ENCODE measurements at regions not wholly inside any gene's neighbourhood (a gene's known extent, or its start where the extent isn't known, plus 50 kb on each side); places are given as distances from the start of the nearest gene placed in this dataset.

DNA sequence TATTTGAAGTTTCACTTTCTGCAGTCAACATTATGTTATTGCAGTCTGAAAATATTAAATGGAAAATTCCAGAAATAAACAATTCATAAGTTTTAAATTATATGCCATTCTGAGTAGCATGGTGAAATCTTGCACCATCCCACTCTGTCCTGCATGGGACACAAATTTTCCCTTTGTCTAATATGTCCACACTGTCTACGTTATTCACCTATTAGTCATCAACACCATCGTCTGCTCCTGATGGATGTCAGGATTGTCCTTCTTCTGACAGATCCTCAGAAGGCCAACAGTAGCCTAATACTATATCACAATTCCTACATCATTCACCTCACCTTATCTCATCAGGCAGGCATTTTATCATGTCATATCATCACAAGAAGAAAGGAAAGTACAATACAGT lies 163.1 kb downstream of the TXNL1 start:
- H3K4me3 Mint-ChIP-seq, result no peak overlapping the region
- DNase-seq, result no peak
- H3K9me3 Mint-ChIP-seq, result no peaks in the 10 kb centered on the region
- H3K4me1 Mint-ChIP-seq, result no peaks in the 10 kb centered on the region
- no peak overlapping the region for H3K27ac Mint-ChIP-seq
- ChIA-PET POLR2A (no interaction called here), CTCF (no interaction called here)
- H3K36me3 Mint-ChIP-seq (ENCODE audit: low read depth), result no peaks in the 10 kb centered on the region
- H3K27me3 Mint-ChIP-seq, result no peaks in the 10 kb centered on the region

DNA sequence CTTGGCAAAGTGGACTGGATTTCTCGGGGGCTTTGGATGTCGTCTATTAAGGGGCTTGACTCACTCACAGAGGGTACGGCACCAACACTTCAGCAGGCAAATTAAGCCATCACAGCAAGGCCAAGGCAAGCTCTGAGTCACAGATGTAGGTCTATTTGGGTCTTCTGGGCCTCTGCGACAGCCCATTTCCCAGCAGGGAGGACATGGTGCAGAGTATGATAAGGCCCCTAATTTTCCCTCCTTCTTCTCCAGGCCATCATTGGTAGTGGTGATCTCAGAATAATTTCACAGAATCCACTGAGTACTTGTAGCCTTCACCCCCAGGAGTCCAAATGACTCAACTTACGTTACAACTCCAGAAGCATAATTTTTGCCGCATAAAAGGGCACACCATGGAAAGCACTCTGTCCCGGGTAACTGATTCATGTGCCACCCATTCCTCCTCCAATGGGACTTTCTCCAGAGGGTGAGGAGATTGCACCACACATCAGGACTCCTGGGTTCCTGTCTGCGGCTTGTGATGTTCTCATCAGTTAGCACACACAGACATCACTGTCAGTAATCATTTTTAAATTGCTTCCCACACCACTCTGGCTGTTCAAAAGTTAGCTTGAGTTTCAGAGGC lies 164.9 kb downstream of the TXNL1 start:
- DNase-seq, result no peak
- ChIA-PET POLR2A (no interaction called here), CTCF (no interaction called here)
- Mint-ChIP-seq H3K36me3 (ENCODE audit: low read depth) (no peaks in the 10 kb centered on the region), H3K4me3 (no peak overlapping the region), H3K27ac (no peak overlapping the region), H3K9me3 (peaks cover 2% of the 10 kb centered on the region), H3K27me3 (no peaks in the 10 kb centered on the region), H3K4me1 (no peaks in the 10 kb centered on the region)

DNA sequence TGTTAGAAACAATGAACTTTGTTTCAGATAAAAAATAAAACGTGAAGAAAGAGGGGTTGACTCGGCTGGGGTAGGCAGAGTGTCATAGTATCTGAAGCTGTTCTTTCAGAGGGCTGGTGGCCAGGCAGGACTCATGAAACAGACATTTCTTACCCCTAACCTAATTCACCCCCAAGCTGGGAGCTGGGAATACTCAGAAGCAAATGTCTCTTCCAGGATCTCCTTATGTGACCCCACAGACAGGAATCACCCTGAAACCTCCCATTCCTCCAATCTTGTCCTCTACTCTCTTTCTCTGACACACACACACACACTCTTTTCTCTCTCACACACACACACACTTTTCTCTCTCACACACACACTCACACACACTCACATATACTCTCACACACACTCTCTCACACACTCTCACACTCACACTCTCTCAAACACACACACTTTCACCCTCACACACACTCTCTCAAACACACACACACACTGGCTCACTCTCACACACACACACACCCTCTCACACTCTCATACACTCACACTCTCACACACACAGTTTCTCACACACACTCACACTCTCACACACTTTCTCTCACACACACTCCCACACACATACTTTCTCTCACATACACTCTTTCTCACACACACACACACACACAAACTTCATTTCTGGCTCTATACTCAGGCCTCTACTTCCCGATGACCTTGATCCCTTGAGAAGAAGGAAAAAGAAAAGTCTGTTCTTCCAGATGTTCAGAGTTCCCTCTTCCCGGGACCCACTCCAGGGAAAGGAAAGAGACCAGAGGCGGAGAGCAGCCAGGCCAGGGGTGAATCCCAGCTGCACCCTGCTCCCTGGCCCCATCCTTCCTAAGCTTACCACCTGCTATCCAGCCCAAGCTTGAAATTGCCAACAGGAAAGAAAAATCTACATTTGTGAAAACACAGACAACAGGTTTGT lies 167.7 kb downstream of the TXNL1 start:
- no peak overlapping the region for H3K4me3 Mint-ChIP-seq
- no peaks in the 10 kb centered on the region for H3K27me3 Mint-ChIP-seq
- H3K4me1 Mint-ChIP-seq, result no peaks in the 10 kb centered on the region
- H3K27ac Mint-ChIP-seq, result no peak overlapping the region
- peaks cover 2% of the 10 kb centered on the region for H3K9me3 Mint-ChIP-seq
- no peaks in the 10 kb centered on the region for H3K36me3 Mint-ChIP-seq (ENCODE audit: low read depth)
- ChIA-PET CTCF (no interaction called here), POLR2A (no interaction called here)
- no peak for DNase-seq

DNA sequence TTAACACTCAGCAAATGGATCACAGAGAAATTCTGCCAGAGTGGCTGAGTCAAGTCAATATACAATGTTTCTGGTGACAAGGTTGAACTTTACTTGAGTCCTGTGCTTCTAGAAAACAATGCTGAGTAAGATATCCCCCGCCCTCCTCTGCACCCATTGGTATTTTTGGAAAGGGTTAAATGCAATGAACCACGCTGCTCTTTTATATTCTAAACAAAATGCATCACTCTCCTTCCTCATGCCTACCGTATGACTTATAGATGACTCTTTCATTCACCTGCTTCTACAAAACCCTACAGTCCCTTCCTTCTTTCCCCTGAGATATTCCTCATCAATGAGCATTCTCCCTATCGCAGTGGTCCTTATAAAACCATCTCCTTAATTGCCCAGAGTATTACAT lies 168.8 kb downstream of the TXNL1 start:
- no peaks in the 10 kb centered on the region for H3K4me1 Mint-ChIP-seq
- no peaks in the 10 kb centered on the region for H3K36me3 Mint-ChIP-seq (ENCODE audit: low read depth)
- CTCF ChIA-PET, result no interaction called here
- peaks cover 2% of the 10 kb centered on the region for H3K9me3 Mint-ChIP-seq
- no peaks in the 10 kb centered on the region for H3K27me3 Mint-ChIP-seq
- no peak for DNase-seq
- no peak overlapping the region for H3K4me3 Mint-ChIP-seq
- H3K27ac Mint-ChIP-seq, result no peak overlapping the region
- POLR2A ChIA-PET, result no interaction called here

DNA sequence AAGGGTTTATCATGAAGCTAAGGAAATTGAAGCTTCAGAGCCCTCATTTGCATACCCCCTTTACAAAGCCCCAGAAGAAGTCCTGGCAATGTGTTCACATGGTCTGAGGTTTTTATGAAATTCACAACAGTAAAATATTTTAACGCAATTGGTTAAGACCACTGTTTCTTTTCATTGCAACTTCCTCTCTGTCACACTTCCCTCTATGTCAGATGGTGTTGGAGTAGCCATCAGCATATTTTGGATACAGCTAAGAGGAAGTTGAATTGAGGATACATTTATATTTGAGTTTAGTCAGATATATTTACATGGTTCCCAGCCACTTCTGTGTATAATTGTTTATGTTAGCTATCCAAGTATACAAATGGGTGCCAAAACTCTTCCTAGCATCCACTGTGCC lies 170.0 kb downstream of the TXNL1 start:
- H3K9me3 Mint-ChIP-seq, result peaks cover 2% of the 10 kb centered on the region
- no peak overlapping the region for H3K27ac Mint-ChIP-seq
- H3K4me1 Mint-ChIP-seq, result no peaks in the 10 kb centered on the region
- no peak for DNase-seq
- H3K4me3 Mint-ChIP-seq, result no peak overlapping the region
- CTCF ChIA-PET, result no interaction called here
- POLR2A ChIA-PET, result no interaction called here
- no peaks in the 10 kb centered on the region for H3K36me3 Mint-ChIP-seq (ENCODE audit: low read depth)
- no peaks in the 10 kb centered on the region for H3K27me3 Mint-ChIP-seq

DNA sequence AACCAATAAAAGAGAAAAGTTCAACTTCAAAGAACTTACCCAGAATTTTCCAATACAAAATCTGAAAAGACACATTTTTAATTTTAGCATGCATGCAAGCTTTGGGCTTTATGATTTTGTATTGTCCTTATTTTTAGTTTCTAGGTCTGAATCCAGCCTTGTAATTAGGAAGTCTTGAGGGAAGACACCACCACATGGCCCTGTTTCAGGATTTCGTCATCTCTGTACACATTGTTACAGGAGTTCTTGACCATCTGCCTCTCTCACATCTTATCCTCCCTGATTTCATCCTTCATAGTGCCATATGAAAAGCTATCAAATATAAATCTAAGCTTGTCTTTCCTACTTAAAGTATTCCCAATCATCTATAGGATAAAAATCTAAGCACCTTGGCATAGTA lies 176.1 kb downstream of the TXNL1 start:
- no peaks in the 10 kb centered on the region for H3K4me1 Mint-ChIP-seq
- POLR2A ChIA-PET, result no interaction called here
- H3K4me3 Mint-ChIP-seq, result no peak overlapping the region
- CTCF ChIA-PET, result no interaction called here
- no peak overlapping the region for H3K27ac Mint-ChIP-seq
- H3K36me3 Mint-ChIP-seq (ENCODE audit: low read depth), result no peaks in the 10 kb centered on the region
- H3K9me3 Mint-ChIP-seq, result no peaks in the 10 kb centered on the region
- no peaks in the 10 kb centered on the region for H3K27me3 Mint-ChIP-seq
- no peak for DNase-seq

DNA sequence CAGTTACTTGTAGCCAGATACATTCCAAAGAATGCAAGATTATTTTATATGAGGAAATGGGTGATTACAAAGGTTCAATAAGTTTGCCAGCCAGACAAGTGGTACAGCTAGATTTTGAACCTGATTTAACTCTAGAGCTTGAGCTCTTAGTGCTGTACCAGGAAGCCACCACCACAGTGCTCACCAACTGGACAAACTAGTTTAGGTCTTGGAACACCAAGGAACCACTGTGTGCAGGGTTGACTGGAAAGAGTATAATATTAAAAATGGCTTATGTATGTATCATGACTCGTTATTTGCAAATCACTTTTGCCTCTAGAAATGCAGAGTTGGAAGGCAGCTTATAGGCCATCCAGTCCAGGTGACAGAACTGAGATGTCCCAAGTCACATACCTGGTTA lies 177.2 kb downstream of the TXNL1 start:
- Mint-ChIP-seq H3K27ac (no peak overlapping the region), H3K4me3 (no peak overlapping the region), H3K27me3 (no peaks in the 10 kb centered on the region), H3K36me3 (ENCODE audit: low read depth) (no peaks in the 10 kb centered on the region), H3K4me1 (no peaks in the 10 kb centered on the region), H3K9me3 (no peaks in the 10 kb centered on the region)
- POLR2A ChIA-PET, result no interaction called here
- no peak for DNase-seq
- CTCF ChIA-PET, result no interaction called here

DNA sequence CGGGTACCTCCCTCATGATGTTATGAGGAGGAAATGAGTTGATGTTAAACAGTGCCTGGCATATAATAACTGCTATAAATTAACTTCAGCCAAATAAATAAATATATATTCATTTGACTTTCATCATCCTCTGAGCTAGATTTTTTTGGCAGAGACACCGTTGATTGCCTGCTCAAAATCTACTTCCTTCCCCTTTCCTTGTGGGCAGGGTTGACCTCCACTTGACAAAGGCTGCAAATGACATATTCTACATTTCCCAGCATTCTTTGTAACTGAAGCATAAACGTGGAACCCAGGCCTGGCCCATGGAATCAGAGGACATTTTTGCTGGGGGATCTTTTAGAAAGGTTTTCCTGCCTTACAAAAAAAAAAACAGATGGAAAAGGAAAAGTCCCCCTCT lies 177.8 kb downstream of the TXNL1 start:
- H3K4me1 Mint-ChIP-seq, result no peaks in the 10 kb centered on the region

DNA sequence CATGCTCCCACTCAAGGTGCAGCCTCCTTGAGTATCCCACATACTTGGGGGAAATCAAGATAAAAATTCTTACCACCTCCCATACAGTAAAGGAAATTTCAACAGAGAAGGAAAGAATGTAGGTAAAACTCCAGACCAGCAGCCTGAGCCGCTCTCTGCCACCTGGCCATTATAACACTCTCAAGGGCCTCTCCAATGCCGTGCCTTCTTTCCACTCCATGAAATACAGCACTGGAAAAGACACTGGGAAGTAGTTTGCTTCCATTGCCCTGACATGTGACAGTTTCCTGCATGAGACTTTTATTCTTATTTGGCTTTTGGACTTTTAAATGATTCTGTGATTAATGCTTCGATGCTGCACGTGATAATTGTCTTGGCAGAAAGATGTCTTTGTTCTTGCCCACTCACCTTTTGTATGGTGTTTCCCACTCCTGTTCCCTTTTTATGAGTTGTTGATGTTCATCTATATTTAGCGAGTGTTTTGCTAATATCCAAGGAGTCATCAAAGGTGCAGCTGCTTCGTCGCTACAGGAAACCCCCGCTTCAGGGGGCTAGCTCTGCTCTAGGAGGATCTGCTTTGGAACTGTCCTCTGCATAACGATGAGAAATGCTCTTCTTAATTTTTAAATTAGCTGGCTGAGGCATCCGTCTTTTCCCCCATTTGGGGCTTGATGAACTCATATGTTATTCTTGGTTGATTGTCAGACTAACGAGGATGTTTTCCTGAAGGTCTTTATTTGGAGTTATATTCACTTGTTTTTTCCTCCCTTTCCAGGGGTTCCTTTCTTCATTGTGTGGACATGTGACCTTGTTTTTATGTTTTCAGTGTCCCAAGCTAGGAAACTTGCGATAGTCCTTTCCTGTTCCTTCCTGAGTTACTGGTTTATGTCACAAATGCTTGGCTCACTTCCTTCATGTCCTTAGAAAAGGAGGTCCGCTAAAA lies 179.4 kb downstream of the TXNL1 start:
- Mint-ChIP-seq H3K27me3 (no peaks in the 10 kb centered on the region), H3K36me3 (ENCODE audit: low read depth) (no peaks in the 10 kb centered on the region), H3K9me3 (no peaks in the 10 kb centered on the region), H3K4me1 (no peaks in the 10 kb centered on the region), H3K4me3 (no peak overlapping the region), H3K27ac (no peak overlapping the region)
- DNase-seq, result no peak
- POLR2A ChIA-PET, result no interaction called here
- CTCF ChIA-PET, result no interaction called here

More for the DNA sequence above, 177.8 kb downstream of the TXNL1 start:
- H3K4me3 Mint-ChIP-seq, result no peak overlapping the region
- H3K27ac Mint-ChIP-seq, result no peak overlapping the region
- DNase-seq, result no peak
- POLR2A ChIA-PET, result no interaction called here
- H3K27me3 Mint-ChIP-seq, result no peaks in the 10 kb centered on the region
- H3K9me3 Mint-ChIP-seq, result no peaks in the 10 kb centered on the region
- no peaks in the 10 kb centered on the region for H3K36me3 Mint-ChIP-seq (ENCODE audit: low read depth)
- CTCF ChIA-PET, result no interaction called here

DNA sequence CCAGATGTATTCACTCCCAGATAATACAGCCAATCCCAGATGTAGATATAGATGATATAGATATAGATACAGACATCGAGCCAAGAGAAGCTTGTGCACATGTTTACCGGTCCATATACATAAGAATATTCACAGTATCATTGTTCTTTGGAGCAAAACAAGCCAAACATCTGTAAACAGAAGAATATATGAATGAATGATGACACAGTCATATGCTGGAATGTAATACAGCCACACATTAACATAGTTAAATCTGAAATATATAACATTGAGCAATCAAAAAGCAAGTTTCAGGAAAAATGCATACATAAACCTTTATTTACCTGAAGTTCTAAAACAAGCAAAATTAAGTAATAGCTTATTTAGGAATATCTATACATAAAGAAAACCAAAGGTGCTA lies 182.5 kb downstream of the TXNL1 start:
- no peak overlapping the region for H3K4me3 Mint-ChIP-seq
- no peak overlapping the region for H3K27ac Mint-ChIP-seq
- ChIA-PET POLR2A (no interaction called here), CTCF (no interaction called here)
- H3K9me3 Mint-ChIP-seq, result no peaks in the 10 kb centered on the region
- H3K36me3 Mint-ChIP-seq (ENCODE audit: low read depth), result no peaks in the 10 kb centered on the region
- no peak for DNase-seq
- H3K4me1 Mint-ChIP-seq, result no peaks in the 10 kb centered on the region
- no peaks in the 10 kb centered on the region for H3K27me3 Mint-ChIP-seq

DNA sequence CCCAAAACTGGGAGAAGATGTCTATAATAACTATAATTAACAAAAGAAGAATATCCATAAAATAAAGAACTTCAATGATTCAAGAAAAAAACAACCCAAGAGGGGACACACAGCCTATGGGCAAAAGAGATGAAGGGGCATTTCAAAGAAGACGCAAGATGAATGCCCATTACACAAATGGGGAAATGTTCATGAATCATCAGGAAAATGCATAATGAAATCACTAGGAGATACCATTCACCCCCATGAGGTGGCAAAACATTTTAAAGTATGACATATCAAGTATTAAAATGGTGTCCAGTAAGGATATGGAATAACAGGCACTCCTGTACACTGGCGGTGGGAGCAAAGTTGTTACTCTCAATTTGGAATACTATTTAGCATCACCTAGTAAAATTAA lies 183.3 kb downstream of the TXNL1 start:
- Mint-ChIP-seq H3K27me3 (no peaks in the 10 kb centered on the region), H3K9me3 (no peaks in the 10 kb centered on the region), H3K4me3 (no peak overlapping the region), H3K4me1 (no peaks in the 10 kb centered on the region), H3K27ac (no peak overlapping the region), H3K36me3 (ENCODE audit: low read depth) (no peaks in the 10 kb centered on the region)
- ChIA-PET POLR2A (no interaction called here), CTCF (no interaction called here)
- no peak for DNase-seq

DNA sequence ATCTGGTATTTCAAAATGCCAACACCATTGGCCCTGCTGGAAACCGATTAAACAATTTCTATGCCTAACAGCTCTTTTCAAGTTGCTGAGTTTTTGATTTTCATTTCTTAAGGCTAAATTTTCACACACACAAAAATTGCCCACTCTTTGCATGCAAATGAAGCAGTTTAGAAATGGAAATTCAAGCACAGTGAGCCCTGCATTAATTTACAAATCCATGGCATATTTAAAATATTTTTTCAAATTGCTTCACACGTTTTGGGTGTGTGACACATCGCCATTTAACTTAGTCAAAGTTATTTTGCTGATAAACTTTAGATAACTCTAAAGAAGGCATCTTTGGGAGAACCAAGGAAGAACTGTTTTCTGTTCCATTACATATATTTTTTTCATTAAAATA lies 184.8 kb downstream of the TXNL1 start:
- H3K4me3 Mint-ChIP-seq, result no peak overlapping the region
- ChIA-PET POLR2A (no interaction called here), CTCF (no interaction called here)
- no peaks in the 10 kb centered on the region for H3K27me3 Mint-ChIP-seq
- no peak overlapping the region for H3K27ac Mint-ChIP-seq
- no peaks in the 10 kb centered on the region for H3K4me1 Mint-ChIP-seq
- H3K36me3 Mint-ChIP-seq (ENCODE audit: low read depth), result no peaks in the 10 kb centered on the region
- no peaks in the 10 kb centered on the region for H3K9me3 Mint-ChIP-seq
- no peak for DNase-seq

DNA sequence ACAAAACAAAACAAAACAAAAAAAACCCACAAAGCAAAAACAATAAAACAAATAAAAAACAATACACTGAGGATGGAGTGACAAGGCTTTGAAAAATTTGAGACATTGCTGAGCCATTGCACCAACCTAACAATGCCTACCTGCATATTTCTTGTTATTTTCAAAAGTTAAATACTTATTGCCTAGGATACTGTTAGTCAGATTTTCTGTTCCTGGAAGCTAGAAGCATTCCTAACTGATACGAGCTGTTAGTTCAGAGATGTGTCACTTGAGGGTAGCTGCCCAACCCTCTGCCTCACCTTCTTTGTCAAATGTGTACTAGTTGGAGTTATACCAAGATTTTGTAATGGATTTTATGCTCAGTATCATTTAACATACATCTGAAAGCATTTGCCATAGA lies 187.2 kb downstream of the TXNL1 start:
- Mint-ChIP-seq H3K27ac (no peak overlapping the region), H3K4me1 (no peaks in the 10 kb centered on the region), H3K4me3 (no peak overlapping the region), H3K9me3 (no peaks in the 10 kb centered on the region), H3K27me3 (no peaks in the 10 kb centered on the region), H3K36me3 (ENCODE audit: low read depth) (no peaks in the 10 kb centered on the region)
- CTCF ChIA-PET, result no interaction called here
- no peak for DNase-seq
- POLR2A ChIA-PET, result no interaction called here
